Liver (tissue), 8 donors: ENCODE measurements at regions not wholly inside any gene's neighbourhood (a gene's known extent, or its start where the extent isn't known, plus 50 kb on each side); places are given as distances from the start of the nearest gene placed in this dataset.

Experiments
- DNase-seq: peaks from one replicate; pipeline ENCODE4 v3.0.0-alpha.2; 2017; ENCODE audit warnings: low spot score
- H3K27ac ChIP-seq, 2 donors: one replicate each; pipeline ENCODE4 v1.7.0; 2013; ENCODE audit warnings: inconsistent platforms in 2 of 2, low read length in 2 of 2, control low read depth in 1 of 2, low read depth in 1 of 2, mild to moderate bottlenecking in 1 of 2
- H3K27me3 ChIP-seq, 4 donors: one replicate each; pipeline versions ENCODE4 v1.6.1 to v1.7.0; 2013; ENCODE audit warnings: low read length in 3 of 4, inconsistent platforms in 1 of 4, mild to moderate bottlenecking in 1 of 4, moderate library complexity in 1 of 4; ENCODE audit not compliant: control insufficient read depth in 4 of 4, insufficient read depth in 4 of 4
- H3K36me3 ChIP-seq, 4 donors: one replicate each; pipeline versions ENCODE4 v1.6.1 to v1.7.0; 2013; ENCODE audit warnings: low read length in 3 of 4, mild to moderate bottlenecking in 3 of 4, low read depth in 1 of 4, moderate library complexity in 1 of 4; ENCODE audit not compliant: control insufficient read depth in 4 of 4, insufficient read depth in 3 of 4
- H3K4me1 ChIP-seq, 4 donors: one replicate each; pipeline versions ENCODE4 v1.6.1 to v1.7.0; 2013; ENCODE audit warnings: low read length in 3 of 4, mild to moderate bottlenecking in 3 of 4, moderate library complexity in 1 of 4; ENCODE audit not compliant: control insufficient read depth in 4 of 4, insufficient read depth in 4 of 4
- H3K4me3 ChIP-seq, 3 donors: one replicate each; pipeline versions ENCODE4 v1.6.1 to v1.7.0; 2013; ENCODE audit warnings: low read length in 3 of 3, control low read depth in 1 of 3, low read depth in 1 of 3, mild to moderate bottlenecking in 1 of 3
- H3K9ac ChIP-seq, 2 donors: one replicate each; pipeline ENCODE4 v1.7.0; 2013; ENCODE audit warnings: low read length in 2 of 2, mild to moderate bottlenecking in 2 of 2, moderate library complexity in 2 of 2, control low read depth in 1 of 2, low read depth in 1 of 2
- H3K9me3 ChIP-seq, 4 donors: one replicate each; pipeline versions ENCODE4 v1.6.1 to v1.7.0; 2013; ENCODE audit warnings: low read length in 3 of 4; ENCODE audit not compliant: control insufficient read depth in 4 of 4
- EGR1 ChIP-seq, 2 donors: IDR thresholded peaks; 2 replicates each; pipeline ENCODE4 v1.6.1; 2016 to 2018; ENCODE audit warnings: antibody characterized with exemption in 2 of 2, low read depth in 2 of 2
- FOXA1 ChIP-seq: IDR thresholded peaks from 2 replicates; pipeline ENCODE4 v1.6.1; 2016; ENCODE audit warnings: antibody characterized with exemption
- FOXA2 ChIP-seq: IDR thresholded peaks from 2 replicates; pipeline ENCODE4 v1.6.1; 2016; ENCODE audit warnings: antibody characterized with exemption
- GABPA ChIP-seq, 2 donors: IDR thresholded peaks in 1 of 2; conservative IDR thresholded peaks in 1 of 2; 2 replicates each; pipeline ENCODE4 v1.6.1; 2016; ENCODE audit warnings: antibody characterized with exemption in 2 of 2, mild to moderate bottlenecking in 1 of 2, moderate library complexity in 1 of 2
- HNF4A ChIP-seq, 2 donors: conservative IDR thresholded peaks; 2 replicates each; pipeline ENCODE4 v1.6.1; 2016; ENCODE audit warnings: antibody characterized with exemption in 2 of 2, mild to moderate bottlenecking in 2 of 2
- HNF4G ChIP-seq: IDR thresholded peaks from 2 replicates; pipeline ENCODE4 v1.6.1; 2016; ENCODE audit warnings: antibody characterized with exemption
- JUND ChIP-seq, 2 donors: IDR thresholded peaks; 2 replicates each; pipeline ENCODE4 v1.6.1; 2016; ENCODE audit warnings: antibody characterized with exemption in 2 of 2
- NR2F2 ChIP-seq: IDR thresholded peaks from 2 replicates; pipeline ENCODE4 v1.6.1; 2016; ENCODE audit warnings: antibody characterized with exemption
- RAD21 ChIP-seq, 2 donors: IDR thresholded peaks; 2 replicates each; pipeline ENCODE4 v1.6.1; 2016; ENCODE audit warnings: antibody characterized with exemption in 2 of 2, mild to moderate bottlenecking in 2 of 2
- RXRA ChIP-seq, 2 donors: IDR thresholded peaks; 2 replicates each; pipeline ENCODE4 v1.6.1; 2017 to 2018; ENCODE audit warnings: antibody characterized with exemption in 2 of 2, mild to moderate bottlenecking in 1 of 2
- SP1 ChIP-seq: IDR thresholded peaks from 2 replicates; pipeline ENCODE4 v1.6.1; 2018; ENCODE audit warnings: antibody characterized with exemption, mild to moderate bottlenecking
- TAF1 ChIP-seq: conservative IDR thresholded peaks from 2 replicates; pipeline ENCODE4 v1.6.1; 2016; ENCODE audit warnings: antibody characterized with exemption, mild to moderate bottlenecking
- YY1 ChIP-seq: IDR thresholded peaks from 2 replicates; pipeline ENCODE4 v1.6.1; 2016; ENCODE audit warnings: antibody characterized with exemption, mild to moderate bottlenecking
- WGBS: extraction: QIAGEN DNeasy Blood & Tissue Kit; methylation state at CpG from one replicate; pipeline ENCODE4 v1.1.7; 2013; 5-methylcytosine and 5-hydroxymethylcytosine counted together
- TF ChIP-seq, protein P1 (sequence below): fragments of 150-350 bp; IDR thresholded peaks from 2 replicates; pipeline ENCODE4 v1.5.1; 2017; ENCODE audit warnings: improper control_type of control experiment, low read depth, low read length; ENCODE audit not compliant: missing input control
- TF ChIP-seq, protein P2 (sequence below): IDR thresholded peaks from 2 replicates; pipeline ENCODE4 v1.6.1; 2016; ENCODE audit warnings: antibody characterized with exemption
- TF ChIP-seq, protein P3 (sequence below): IDR thresholded peaks from 2 replicates; pipeline ENCODE4 v1.6.1; 2016; ENCODE audit warnings: antibody characterized with exemption, mild to moderate bottlenecking
- TF ChIP-seq, protein P4 (sequence below): IDR thresholded peaks from 2 replicates; pipeline ENCODE4 v1.6.1; 2016; ENCODE audit warnings: antibody characterized with exemption
- TF ChIP-seq, protein P5 (sequence below): IDR thresholded peaks from 2 replicates; pipeline ENCODE4 v1.6.1; 2016; ENCODE audit warnings: antibody characterized with exemption
- donor health status: healthy.
- donor health status: healthy.
- donor health status: healthy.
- donor health status: healthy.
- donor health status: healthy.

DNA sequence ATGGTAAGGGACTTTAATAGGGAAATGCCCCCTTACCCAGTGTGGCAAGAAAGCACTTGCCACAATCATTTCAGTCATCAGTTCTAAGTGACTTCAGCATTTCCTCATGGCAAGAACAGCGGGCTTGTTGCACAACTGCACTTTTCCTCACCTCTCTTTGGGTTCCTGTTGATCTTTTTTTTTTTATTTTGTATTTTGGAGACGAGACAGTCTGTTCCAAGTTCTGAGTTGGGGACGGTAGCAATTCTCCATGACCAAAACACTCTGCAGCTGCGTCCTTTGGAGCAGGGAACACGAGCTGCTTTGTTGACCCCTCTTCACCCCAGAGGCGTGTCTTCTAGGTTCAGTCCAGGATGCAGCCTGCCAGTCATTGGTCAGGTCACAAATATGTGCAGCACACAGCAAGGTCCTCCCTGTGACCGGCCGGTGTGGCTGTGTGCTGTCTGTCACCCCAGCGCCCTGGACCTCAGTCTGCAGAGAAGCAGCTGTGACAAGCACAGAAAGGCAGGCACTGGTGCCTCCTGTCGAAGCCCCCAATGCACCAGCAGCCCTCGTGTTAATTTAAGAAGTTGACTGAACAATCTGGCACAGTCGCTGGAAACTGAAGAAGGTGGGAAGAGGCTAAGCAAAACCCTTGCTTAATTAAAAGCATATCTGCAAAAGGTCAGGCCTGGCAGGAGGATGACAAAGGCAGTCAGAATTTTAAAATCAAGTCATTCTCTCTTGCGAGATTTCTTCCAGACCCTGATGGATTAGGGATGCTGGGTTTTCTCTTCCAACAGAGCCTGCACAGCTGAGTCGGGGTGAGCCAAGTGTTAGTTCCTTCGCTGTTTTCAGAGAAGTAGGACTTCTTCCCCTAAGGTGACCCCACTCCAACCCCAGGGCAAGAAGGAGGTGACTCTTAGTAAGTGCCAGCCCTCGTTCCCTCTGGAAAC is 96.7 kb upstream of the COPS8 start:
- DNase-seq = peak; percentile 62
- Histone ChIP-seq H3K27ac (peak overlapping the region in 1 of 2 donors; percentile 59), H3K4me3 (no peak overlapping the region), H3K27me3 (no peaks in the 10 kb centered on the region), H3K9me3 (peaks cover 0 to 1% (median 0%) of the 10 kb centered on the region in 4 donors), H3K36me3 (no peaks in the 10 kb centered on the region), H3K9ac (no peak overlapping the region), H3K4me1 (peaks cover 0 to 7% (median 0%) of the 10 kb centered on the region in 4 donors)
- 34% methylated on average over 16 of the region's 16 CpGs for WGBS
- TF ChIP-seq, protein P1, sequence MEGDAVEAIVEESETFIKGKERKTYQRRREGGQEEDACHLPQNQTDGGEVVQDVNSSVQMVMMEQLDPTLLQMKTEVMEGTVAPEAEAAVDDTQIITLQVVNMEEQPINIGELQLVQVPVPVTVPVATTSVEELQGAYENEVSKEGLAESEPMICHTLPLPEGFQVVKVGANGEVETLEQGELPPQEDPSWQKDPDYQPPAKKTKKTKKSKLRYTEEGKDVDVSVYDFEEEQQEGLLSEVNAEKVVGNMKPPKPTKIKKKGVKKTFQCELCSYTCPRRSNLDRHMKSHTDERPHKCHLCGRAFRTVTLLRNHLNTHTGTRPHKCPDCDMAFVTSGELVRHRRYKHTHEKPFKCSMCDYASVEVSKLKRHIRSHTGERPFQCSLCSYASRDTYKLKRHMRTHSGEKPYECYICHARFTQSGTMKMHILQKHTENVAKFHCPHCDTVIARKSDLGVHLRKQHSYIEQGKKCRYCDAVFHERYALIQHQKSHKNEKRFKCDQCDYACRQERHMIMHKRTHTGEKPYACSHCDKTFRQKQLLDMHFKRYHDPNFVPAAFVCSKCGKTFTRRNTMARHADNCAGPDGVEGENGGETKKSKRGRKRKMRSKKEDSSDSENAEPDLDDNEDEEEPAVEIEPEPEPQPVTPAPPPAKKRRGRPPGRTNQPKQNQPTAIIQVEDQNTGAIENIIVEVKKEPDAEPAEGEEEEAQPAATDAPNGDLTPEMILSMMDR = no peak
- peak; percentile 42 for TF ChIP-seq YY1
- TF ChIP-seq FOXA2 = no peak
- peak; percentile 7 for TF ChIP-seq HNF4G
- no peak for TF ChIP-seq TAF1
- no peak for TF ChIP-seq EGR1 (IDR thresholded peaks at IDR 0.05; ENCODE audit: low read depth in 2 of 2)
- no peak for TF ChIP-seq GABPA (IDR thresholded peaks at IDR 0.05 in 1 of 2, conservative IDR thresholded peaks at IDR 0.05 in 1 of 2)
- peak; percentile 95 to 97 for TF ChIP-seq RXRA (IDR thresholded peaks at IDR 0.05)
- TF ChIP-seq, protein P2, sequence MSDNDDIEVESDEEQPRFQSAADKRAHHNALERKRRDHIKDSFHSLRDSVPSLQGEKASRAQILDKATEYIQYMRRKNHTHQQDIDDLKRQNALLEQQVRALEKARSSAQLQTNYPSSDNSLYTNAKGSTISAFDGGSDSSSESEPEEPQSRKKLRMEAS = peak; percentile 59
- TF ChIP-seq, protein P3, sequence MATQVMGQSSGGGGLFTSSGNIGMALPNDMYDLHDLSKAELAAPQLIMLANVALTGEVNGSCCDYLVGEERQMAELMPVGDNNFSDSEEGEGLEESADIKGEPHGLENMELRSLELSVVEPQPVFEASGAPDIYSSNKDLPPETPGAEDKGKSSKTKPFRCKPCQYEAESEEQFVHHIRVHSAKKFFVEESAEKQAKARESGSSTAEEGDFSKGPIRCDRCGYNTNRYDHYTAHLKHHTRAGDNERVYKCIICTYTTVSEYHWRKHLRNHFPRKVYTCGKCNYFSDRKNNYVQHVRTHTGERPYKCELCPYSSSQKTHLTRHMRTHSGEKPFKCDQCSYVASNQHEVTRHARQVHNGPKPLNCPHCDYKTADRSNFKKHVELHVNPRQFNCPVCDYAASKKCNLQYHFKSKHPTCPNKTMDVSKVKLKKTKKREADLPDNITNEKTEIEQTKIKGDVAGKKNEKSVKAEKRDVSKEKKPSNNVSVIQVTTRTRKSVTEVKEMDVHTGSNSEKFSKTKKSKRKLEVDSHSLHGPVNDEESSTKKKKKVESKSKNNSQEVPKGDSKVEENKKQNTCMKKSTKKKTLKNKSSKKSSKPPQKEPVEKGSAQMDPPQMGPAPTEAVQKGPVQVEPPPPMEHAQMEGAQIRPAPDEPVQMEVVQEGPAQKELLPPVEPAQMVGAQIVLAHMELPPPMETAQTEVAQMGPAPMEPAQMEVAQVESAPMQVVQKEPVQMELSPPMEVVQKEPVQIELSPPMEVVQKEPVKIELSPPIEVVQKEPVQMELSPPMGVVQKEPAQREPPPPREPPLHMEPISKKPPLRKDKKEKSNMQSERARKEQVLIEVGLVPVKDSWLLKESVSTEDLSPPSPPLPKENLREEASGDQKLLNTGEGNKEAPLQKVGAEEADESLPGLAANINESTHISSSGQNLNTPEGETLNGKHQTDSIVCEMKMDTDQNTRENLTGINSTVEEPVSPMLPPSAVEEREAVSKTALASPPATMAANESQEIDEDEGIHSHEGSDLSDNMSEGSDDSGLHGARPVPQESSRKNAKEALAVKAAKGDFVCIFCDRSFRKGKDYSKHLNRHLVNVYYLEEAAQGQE = peak; percentile 55
- peak; percentile 46 to 68 for TF ChIP-seq RAD21 (IDR thresholded peaks at IDR 0.05)
- TF ChIP-seq, protein P4, sequence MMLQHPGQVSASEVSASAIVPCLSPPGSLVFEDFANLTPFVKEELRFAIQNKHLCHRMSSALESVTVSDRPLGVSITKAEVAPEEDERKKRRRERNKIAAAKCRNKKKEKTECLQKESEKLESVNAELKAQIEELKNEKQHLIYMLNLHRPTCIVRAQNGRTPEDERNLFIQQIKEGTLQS = no peak
- TF ChIP-seq, protein P5, sequence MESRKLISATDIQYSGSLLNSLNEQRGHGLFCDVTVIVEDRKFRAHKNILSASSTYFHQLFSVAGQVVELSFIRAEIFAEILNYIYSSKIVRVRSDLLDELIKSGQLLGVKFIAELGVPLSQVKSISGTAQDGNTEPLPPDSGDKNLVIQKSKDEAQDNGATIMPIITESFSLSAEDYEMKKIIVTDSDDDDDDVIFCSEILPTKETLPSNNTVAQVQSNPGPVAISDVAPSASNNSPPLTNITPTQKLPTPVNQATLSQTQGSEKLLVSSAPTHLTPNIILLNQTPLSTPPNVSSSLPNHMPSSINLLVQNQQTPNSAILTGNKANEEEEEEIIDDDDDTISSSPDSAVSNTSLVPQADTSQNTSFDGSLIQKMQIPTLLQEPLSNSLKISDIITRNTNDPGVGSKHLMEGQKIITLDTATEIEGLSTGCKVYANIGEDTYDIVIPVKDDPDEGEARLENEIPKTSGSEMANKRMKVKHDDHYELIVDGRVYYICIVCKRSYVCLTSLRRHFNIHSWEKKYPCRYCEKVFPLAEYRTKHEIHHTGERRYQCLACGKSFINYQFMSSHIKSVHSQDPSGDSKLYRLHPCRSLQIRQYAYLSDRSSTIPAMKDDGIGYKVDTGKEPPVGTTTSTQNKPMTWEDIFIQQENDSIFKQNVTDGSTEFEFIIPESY = no peak
- peak in 1 of 2 donors; percentile 12 for TF ChIP-seq JUND (IDR thresholded peaks at IDR 0.05)
- peak; percentile 66 to 68 for TF ChIP-seq HNF4A (conservative IDR thresholded peaks at IDR 0.05)
- no peak for TF ChIP-seq FOXA1
- peak; percentile 96 for TF ChIP-seq NR2F2
- peak; percentile 83 for TF ChIP-seq SP1
